OCI-LY7 (cell line): ENCODE measurements at regions not wholly inside any gene's neighbourhood (a gene's known extent, or its start where the extent isn't known, plus 50 kb on each side); places are given as distances from the start of the nearest gene placed in this dataset.

Experiments used
- BruUV-seq: library from RNA; stranded (reverse); fragments of 400-500 nt; replicated peaks from 2 replicates; lab custom pipeline; 2021; lab: Mats Ljungman, UMichigan
- CTCF ChIA-PET: fragments of 300-600 bp; sonication (Branson Sonifier 250); formaldehyde crosslinking; loops from one replicate; lab custom pipeline; 2022; ENCODE audit warnings: antibody characterized with exemption; ENCODE audit not compliant: unreplicated experiment; lab: Charles Lee
- POLR2A ChIA-PET: fragments of 300-600 bp; sonication (Branson Sonifier 250); formaldehyde crosslinking; loops from one replicate; lab custom pipeline; 2022; ENCODE audit warnings: antibody characterized with exemption; lab: Charles Lee
- DNase-seq: peaks from one replicate; pipeline ENCODE4 v3.0.0-alpha.2; 2015; ENCODE audit warnings: low spot score
- H2AFZ ChIP-seq: fragments of 200-600 bp; sonication (generic), shearing (Covaris generic); 2 replicates; pipeline ENCODE4 v1.6.1; 2014; ENCODE audit warnings: mild to moderate bottlenecking, antibody characterized with exemption, low read length, moderate library complexity
- H3K27ac ChIP-seq: fragments of 200-600 bp; sonication (generic); 2 replicates; pipeline ENCODE4 v1.5.1; 2014; ENCODE audit warnings: mixed run types, low read depth, mild to moderate bottlenecking, moderate library complexity, low read length, inconsistent platforms; ENCODE audit not compliant: poor library complexity, severe bottlenecking
- H3K36me3 ChIP-seq: fragments of 200-600 bp; sonication (generic); 2 replicates; pipeline ENCODE4 v1.6.1; 2014; ENCODE audit warnings: mild to moderate bottlenecking, antibody characterized with exemption, low read length, moderate library complexity, mixed read lengths; ENCODE audit not compliant: insufficient read depth
- H3K4me1 ChIP-seq: fragments of 200-600 bp; sonication (generic); 2 replicates; pipeline ENCODE4 v1.5.1; 2014; ENCODE audit warnings: mild to moderate bottlenecking, low read length; ENCODE audit not compliant: insufficient read depth, poor library complexity, severe bottlenecking
- H3K4me2 ChIP-seq: fragments of 200-600 bp; sonication (generic); 2 replicates; pipeline ENCODE4 v1.6.1; 2014; ENCODE audit warnings: mild to moderate bottlenecking, low read length
- H3K4me3 ChIP-seq: fragments of 200-600 bp; sonication (generic); 2 replicates; pipeline ENCODE4 v1.5.1; 2014; ENCODE audit warnings: mild to moderate bottlenecking, low read depth, low read length; ENCODE audit not compliant: poor library complexity, severe bottlenecking
- H3K79me2 ChIP-seq: fragments of 200-600 bp; sonication (generic); 2 replicates; pipeline ENCODE4 v1.6.1; 2016; ENCODE audit warnings: low read depth, mild to moderate bottlenecking, low read length, moderate library complexity, mixed read lengths; ENCODE audit not compliant: insufficient read depth
- H3K9me2 ChIP-seq: fragments of 200-600 bp; sonication (generic); 2 replicates; pipeline ENCODE4 v1.6.1; 2016; ENCODE audit warnings: mild to moderate bottlenecking, low read length, mixed read lengths; ENCODE audit not compliant: insufficient read depth
- H3K9me3 ChIP-seq: fragments of 200-600 bp; sonication (generic); 2 replicates; pipeline ENCODE4 v1.6.1; 2014; ENCODE audit warnings: mild to moderate bottlenecking, mixed run types, low read length, mixed read lengths
- H4K20me1 ChIP-seq: fragments of 200-600 bp; sonication (generic); 2 replicates; pipeline ENCODE4 v1.6.1; 2014; ENCODE audit warnings: mild to moderate bottlenecking, antibody characterized with exemption, low read length, moderate library complexity, mixed read lengths; ENCODE audit not compliant: insufficient read depth
- CTCF ChIP-seq: fragments of 200-600 bp; sonication (generic); conservative IDR thresholded peaks from 2 replicates; pipeline ENCODE4 v1.5.1; 2014; ENCODE audit warnings: mild to moderate bottlenecking, antibody characterized with exemption, low read length, moderate library complexity, mixed read lengths
- EZH2phosphoT487 ChIP-seq: fragments of 200-600 bp; sonication (generic); IDR thresholded peaks from 2 replicates; pipeline ENCODE4 v1.6.1; 2018; ENCODE audit warnings: low read depth, borderline replicate concordance, mild to moderate bottlenecking, mixed run types, antibody characterized with exemption, low read length, moderate library complexity, mixed read lengths
- intact Hi-C: fragments of 100-400 bp; cut with micrococcal nuclease; formaldehyde crosslinking; loops from one replicate; pipeline ENCODE4 v1.10.0; 2022; ENCODE audit not compliant: unreplicated experiment

- Histone ChIP-seq H4K20me1 (no peaks in the 10 kb centered on the region), H3K36me3 (no peaks in the 10 kb centered on the region), H2AFZ (no peak overlapping the region), H3K4me1 (no peaks in the 10 kb centered on the region), H3K4me3 (no peak overlapping the region), H3K79me2 (no peaks in the 10 kb centered on the region), H3K9me3 (no peaks in the 10 kb centered on the region), H3K27ac (no peak overlapping the region), H3K4me2 (no peak overlapping the region), H3K9me2 (no peaks in the 10 kb centered on the region)
- intact Hi-C loops: no loop called here
- TF ChIP-seq CTCF (no peak), EZH2phosphoT487 (no peak)
- ChIA-PET CTCF (no interaction called here), POLR2A (no interaction called here)
- no peak for DNase-seq
- BruUV-seq: no TSS peak
Observed at GRCh38 chrX:94065091-94065490, 391.1 kb downstream of the FAM133A start.

DNA sequence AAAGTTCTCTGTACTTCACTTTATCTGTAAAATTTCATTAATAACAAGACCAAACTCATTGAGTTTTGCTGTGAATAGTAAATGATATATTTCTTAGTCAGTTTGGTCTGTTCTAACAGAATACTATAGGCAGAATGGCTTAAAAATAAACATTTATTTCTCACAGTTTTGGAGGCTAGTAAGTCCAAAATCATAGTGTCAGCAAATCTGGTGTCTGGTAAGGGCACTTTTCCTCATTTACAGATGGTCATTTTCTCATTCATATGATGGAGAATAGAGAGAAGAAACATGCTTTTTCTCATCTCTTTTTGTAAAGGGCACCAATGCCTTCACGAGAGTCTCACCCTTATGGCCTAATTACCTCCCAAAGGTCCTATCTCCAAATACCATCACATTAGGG is 415.1 kb downstream of the FAM133A start:
- H3K36me3 ChIP-seq: no peaks in the 10 kb centered on the region
- BruUV-seq: no TSS peak
- H2AFZ ChIP-seq: no peak overlapping the region
- ChIA-PET CTCF (no interaction called here), POLR2A (no interaction called here)
- intact Hi-C loops: no loop called here
- TF ChIP-seq EZH2phosphoT487 (no peak), CTCF (no peak)
- no peak overlapping the region for H3K4me3 ChIP-seq
- H3K79me2 ChIP-seq: no peaks in the 10 kb centered on the region
- no peaks in the 10 kb centered on the region for H3K4me1 ChIP-seq
- H4K20me1 ChIP-seq: no peaks in the 10 kb centered on the region
- no peak for DNase-seq
- H3K9me2 ChIP-seq: no peaks in the 10 kb centered on the region
- H3K4me2 ChIP-seq: no peak overlapping the region
- H3K27ac ChIP-seq: no peak overlapping the region
- no peaks in the 10 kb centered on the region for H3K9me3 ChIP-seq

- ChIA-PET POLR2A (no interaction called here), CTCF (no interaction called here)
- Histone ChIP-seq H3K9me2 (no peaks in the 10 kb centered on the region), H3K79me2 (no peaks in the 10 kb centered on the region), H3K27ac (no peak overlapping the region), H4K20me1 (no peaks in the 10 kb centered on the region), H3K4me3 (no peak overlapping the region), H3K36me3 (no peaks in the 10 kb centered on the region), H2AFZ (no peak overlapping the region), H3K4me1 (no peaks in the 10 kb centered on the region), H3K9me3 (no peaks in the 10 kb centered on the region), H3K4me2 (no peak overlapping the region)
- intact Hi-C loops: no loop called here
- TF ChIP-seq CTCF: no peak
- no peak for TF ChIP-seq EZH2phosphoT487
- DNase-seq: no peak
- BruUV-seq: no TSS peak
Observed at GRCh38 chrX:94097868-94098267, 423.9 kb downstream of the FAM133A start.
